ENCODE measurements at regions not wholly inside any gene's neighbourhood (a gene's known extent, or its start where the extent isn't known, plus 50 kb on each side); places are given as distances from the start of the nearest gene placed in this dataset.

DNA sequence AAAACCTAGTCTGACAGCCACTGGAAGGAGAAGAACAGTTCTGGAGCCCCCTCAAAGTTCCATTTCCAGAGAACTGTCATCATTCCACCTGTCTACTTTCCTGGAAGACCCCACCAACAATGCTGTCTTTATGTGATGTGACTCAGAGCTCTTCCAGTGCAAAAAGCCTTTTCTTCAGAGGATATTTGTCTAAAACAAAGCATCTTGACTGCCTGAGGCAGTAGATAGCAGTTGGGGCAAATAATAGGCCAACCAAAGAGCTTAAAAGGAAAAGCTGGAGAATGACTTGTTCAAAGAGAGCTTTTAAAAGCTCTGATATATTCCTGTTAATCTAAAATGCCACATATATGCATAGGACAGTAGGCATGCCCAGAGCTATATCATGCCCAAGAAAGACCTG is 62.6 kb downstream of the MIS18A start:
- TF ChIP-seq, protein P1, sequence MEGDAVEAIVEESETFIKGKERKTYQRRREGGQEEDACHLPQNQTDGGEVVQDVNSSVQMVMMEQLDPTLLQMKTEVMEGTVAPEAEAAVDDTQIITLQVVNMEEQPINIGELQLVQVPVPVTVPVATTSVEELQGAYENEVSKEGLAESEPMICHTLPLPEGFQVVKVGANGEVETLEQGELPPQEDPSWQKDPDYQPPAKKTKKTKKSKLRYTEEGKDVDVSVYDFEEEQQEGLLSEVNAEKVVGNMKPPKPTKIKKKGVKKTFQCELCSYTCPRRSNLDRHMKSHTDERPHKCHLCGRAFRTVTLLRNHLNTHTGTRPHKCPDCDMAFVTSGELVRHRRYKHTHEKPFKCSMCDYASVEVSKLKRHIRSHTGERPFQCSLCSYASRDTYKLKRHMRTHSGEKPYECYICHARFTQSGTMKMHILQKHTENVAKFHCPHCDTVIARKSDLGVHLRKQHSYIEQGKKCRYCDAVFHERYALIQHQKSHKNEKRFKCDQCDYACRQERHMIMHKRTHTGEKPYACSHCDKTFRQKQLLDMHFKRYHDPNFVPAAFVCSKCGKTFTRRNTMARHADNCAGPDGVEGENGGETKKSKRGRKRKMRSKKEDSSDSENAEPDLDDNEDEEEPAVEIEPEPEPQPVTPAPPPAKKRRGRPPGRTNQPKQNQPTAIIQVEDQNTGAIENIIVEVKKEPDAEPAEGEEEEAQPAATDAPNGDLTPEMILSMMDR (IDR thresholded peaks at IDR 0.05) = no peak
- no peak for TF ChIP-seq POLR2A (IDR thresholded peaks at IDR 0.05)

Measured in lower leg skin (tissue), 3 donors.